PC-9 (cell line): ENCODE measurements at regions not wholly inside any gene's neighbourhood (a gene's known extent, or its start where the extent isn't known, plus 50 kb on each side); places are given as distances from the start of the nearest gene placed in this dataset.

Source experiments
- CTCF ChIP-seq: fragments of 200-600 bp; sonication (generic); conservative IDR thresholded peaks from 2 replicates; pipeline ENCODE4 v1.6.1; 2017; ENCODE audit warnings: mixed run types, antibody characterized with exemption, mild to moderate bottlenecking, moderate library complexity
- EZH2 ChIP-seq: fragments of 200-600 bp; sonication (generic); IDR thresholded peaks from 2 replicates; pipeline ENCODE4 v1.8.0; 2017; ENCODE audit warnings: antibody characterized with exemption, low read depth

DNA sequence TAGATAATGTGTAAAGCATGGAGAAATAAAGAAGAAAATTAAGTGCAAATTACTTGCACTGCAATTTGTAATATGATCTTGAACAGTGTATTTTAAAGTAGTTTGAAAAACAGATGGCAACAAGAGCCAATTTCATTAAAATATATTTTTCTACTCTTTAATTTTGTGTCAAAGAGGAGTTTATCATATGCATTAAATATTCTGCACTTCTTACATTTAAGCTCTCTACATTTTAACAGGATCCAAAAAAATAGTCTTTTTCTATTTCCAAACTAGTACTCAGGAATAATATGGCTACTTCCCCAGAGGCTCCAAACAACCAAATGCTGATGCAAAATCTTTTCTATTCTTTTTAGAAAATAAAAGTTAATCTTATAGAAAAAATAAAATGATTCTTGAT lies 1221.5 kb downstream of the FSCB start:
- TF ChIP-seq CTCF (no peak), EZH2 (no peak)
